Putamen (tissue), 1 donor: ENCODE measurements at regions not wholly inside any gene's neighbourhood (a gene's known extent, or its start where the extent isn't known, plus 50 kb on each side); places are given as distances from the start of the nearest gene placed in this dataset.

ENCODE experiments used
- DNase-seq: peaks from one replicate; pipeline ENCODE4 v3.0.0-alpha.2; 2016; ENCODE audit warnings: low spot score

GRCh38 chr4:140281828-140282552 is 91.5 kb upstream of the SCOC start:
- no peak for DNase-seq

- no peak for DNase-seq
Observed at GRCh38 chr4:140277576-140277975, 95.9 kb upstream of the SCOC start.

- DNase-seq = no peak
Observed at GRCh38 chr4:140271553-140271952, 101.9 kb upstream of the SCOC start.

GRCh38 chr4:140269369-140269768 is 104.1 kb upstream of the SCOC start:
- no peak for DNase-seq

- DNase-seq = no peak
Observed at GRCh38 chr4:140268186-140268841, 105.1 kb upstream of the SCOC start.

GRCh38 chr4:140267576-140267975 is 105.9 kb upstream of the SCOC start:
- DNase-seq = no peak

GRCh38 chr4:140266958-140267568 is 106.4 kb upstream of the SCOC start:
- no peak for DNase-seq

- DNase-seq = no peak
Observed at GRCh38 chr4:140260227-140260626, 106.2 kb upstream of the MAML3 start.

- DNase-seq = no peak
Observed at GRCh38 chr4:140258476-140258875, 104.5 kb upstream of the MAML3 start.

- no peak for DNase-seq
Observed at GRCh38 chr4:140257461-140258305, 103.7 kb upstream of the MAML3 start.

GRCh38 chr4:140256941-140257340 is 103.0 kb upstream of the MAML3 start:
- DNase-seq = no peak

GRCh38 chr4:140256335-140256734 is 102.4 kb upstream of the MAML3 start:
- DNase-seq = no peak

GRCh38 chr4:140255927-140256326 is 101.9 kb upstream of the MAML3 start:
- DNase-seq = no peak

- DNase-seq = no peak
Observed at GRCh38 chr4:140255467-140255866, 101.5 kb upstream of the MAML3 start.

GRCh38 chr4:140254651-140255299 is 100.8 kb upstream of the MAML3 start:
- DNase-seq = no peak

GRCh38 chr4:140253556-140254027 is 99.6 kb upstream of the MAML3 start:
- DNase-seq = no peak

- peak; percentile 91 for DNase-seq
Observed at GRCh38 chr4:140252742-140253555, 99.0 kb upstream of the MAML3 start.

GRCh38 chr4:140252141-140252741 is 98.3 kb upstream of the MAML3 start:
- peak; percentile 50 for DNase-seq

- no peak for DNase-seq
Observed at GRCh38 chr4:140251571-140251970, 97.6 kb upstream of the MAML3 start.

GRCh38 chr4:140250989-140251552 is 97.1 kb upstream of the MAML3 start:
- no peak for DNase-seq
